K562 (cell line): ENCODE measurements at regions not wholly inside any gene's neighbourhood (a gene's known extent, or its start where the extent isn't known, plus 50 kb on each side); places are given as distances from the start of the nearest gene placed in this dataset.

Experiments used
- CLOCK ChIP-seq: fragments of 250-450 bp; sonication (Bioruptor Pico); IDR thresholded peaks from 2 replicates; pipeline ENCODE4 v1.4.0; 2020; ENCODE audit warnings: mild to moderate bottlenecking, moderate library complexity, borderline replicate concordance
- CREBBP ChIP-seq: IDR thresholded peaks from one replicate; pipeline ENCODE4 v1.6.1; 2012; ENCODE audit warnings: low read depth, mild to moderate bottlenecking, control low read depth, inconsistent platforms, low read length
- MYC ChIP-seq, 2 experiments: fragments of 250-450 bp in 1 of 2; sonication (Bioruptor Pico) in 1 of 2; IDR thresholded peaks; 2 replicates each; pipeline versions ENCODE4 v1.5.1 to v1.6.1; 2012 to 2021; ENCODE audit warnings: low read depth in 2 of 2, borderline replicate concordance in 1 of 2, improper control_type of control experiment in 1 of 2, low read length in 1 of 2, mild to moderate bottlenecking in 1 of 2, moderate library complexity in 1 of 2
- RREB1 ChIP-seq: fragments of 250-450 bp; sonication (Bioruptor Pico); IDR thresholded peaks from 2 replicates; pipeline ENCODE4 v1.4.0; 2020
- ZNF398 ChIP-seq: fragments of 250-450 bp; sonication (Bioruptor Pico); IDR thresholded peaks from 2 replicates; pipeline ENCODE4 v1.8.0; 2021; ENCODE audit warnings: moderate library complexity, mild to moderate bottlenecking, inconsistent platforms

DNA sequence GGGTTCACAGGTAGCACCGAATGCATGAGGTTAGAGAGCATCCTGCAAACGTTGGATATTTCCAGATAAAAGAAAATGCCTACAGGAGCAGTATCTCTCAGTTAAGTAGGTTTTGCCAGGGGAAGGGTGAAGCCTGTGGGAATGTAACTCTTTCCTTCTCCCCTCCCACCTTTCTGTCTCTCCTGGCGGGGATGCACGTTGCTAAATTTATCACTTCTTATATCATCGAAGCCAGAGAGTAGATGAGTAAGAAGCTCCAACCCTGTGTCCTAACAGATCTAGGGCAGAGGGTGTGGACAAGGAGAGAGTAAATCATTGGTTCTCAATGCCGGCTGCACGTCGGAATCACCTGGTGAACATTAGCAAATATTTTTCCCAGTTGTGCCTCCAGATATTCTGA is 457.5 kb downstream of the ENC1 start (continued):
- no peak for TF ChIP-seq RREB1 (CRISPR knock-in tag)
- TF ChIP-seq CREBBP, result no peak
- no peak for TF ChIP-seq ZNF398 (CRISPR knock-in tag)
- no peak for TF ChIP-seq CLOCK (CRISPR knock-in tag)
- no peak for TF ChIP-seq MYC (IDR thresholded peaks at IDR 0.05; ENCODE audit: low read depth, low read length)
- no peak for TF ChIP-seq MYC (CRISPR knock-in tag; IDR thresholded peaks at IDR 0.05; ENCODE audit: borderline replicate concordance, low read depth)
